NT2/D1 (cell line): ENCODE measurements at regions not wholly inside any gene's neighbourhood (a gene's known extent, or its start where the extent isn't known, plus 50 kb on each side); places are given as distances from the start of the nearest gene placed in this dataset.

Source experiments
- DNase-seq: peaks from one replicate; pipeline ENCODE4 v3.0.0-alpha.2; 2011; ENCODE audit warnings: low read depth, low spot score
- H3K27me3 ChIP-seq: 2 replicates; pipeline ENCODE4 v1.6.0; 2011; ENCODE audit warnings: mild to moderate bottlenecking; ENCODE audit not compliant: insufficient read length, insufficient read depth
- H3K36me3 ChIP-seq: 2 replicates; pipeline ENCODE4 v1.6.1; 2011; ENCODE audit warnings: mild to moderate bottlenecking, low read length, mixed read lengths; ENCODE audit not compliant: insufficient read depth, insufficient read length
- H3K4me1 ChIP-seq: 2 replicates; pipeline ENCODE4 v1.5.1; 2011; ENCODE audit not compliant: insufficient read depth, insufficient read length
- H3K4me3 ChIP-seq: 2 replicates; pipeline ENCODE4 v1.5.1; 2011; ENCODE audit warnings: low read depth; ENCODE audit not compliant: insufficient read length
- H3K9ac ChIP-seq: 2 replicates; pipeline ENCODE4 v1.6.0; 2011; ENCODE audit warnings: low read depth; ENCODE audit not compliant: insufficient read length
- H3K9me3 ChIP-seq: 2 replicates; pipeline ENCODE4 v1.5.1; 2011; ENCODE audit warnings: mild to moderate bottlenecking, low read length; ENCODE audit not compliant: insufficient read depth
- SUZ12 ChIP-seq: IDR thresholded peaks from 2 replicates; pipeline ENCODE4 v1.6.1; 2011; ENCODE audit not compliant: insufficient read length, insufficient read depth; ENCODE audit errors: extremely low read depth
- YY1 ChIP-seq: IDR thresholded peaks from 2 replicates; pipeline ENCODE4 v1.6.1; 2011; ENCODE audit not compliant: insufficient read length, insufficient read depth
- ZNF274 ChIP-seq: IDR thresholded peaks from 2 replicates; pipeline ENCODE4 v1.6.1; 2011; ENCODE audit warnings: mild to moderate bottlenecking, low read depth, low read length

- no peak for TF ChIP-seq ZNF274
- TF ChIP-seq YY1 = no peak
- TF ChIP-seq SUZ12 = no peak
- Histone ChIP-seq H3K4me3 (no peak overlapping the region), H3K9ac (no peak overlapping the region), H3K9me3 (no peaks in the 10 kb centered on the region), H3K27me3 (no peaks in the 10 kb centered on the region), H3K4me1 (no peaks in the 10 kb centered on the region), H3K36me3 (no peaks in the 10 kb centered on the region)
- no peak for DNase-seq
Observed at GRCh38 chrY:13024447-13024846, 119.8 kb downstream of the DDX3Y start.

GRCh38 chrY:13026906-13027305, 122.2 kb downstream of the DDX3Y start:
- Histone ChIP-seq H3K9me3 (no peaks in the 10 kb centered on the region), H3K27me3 (no peaks in the 10 kb centered on the region), H3K36me3 (no peaks in the 10 kb centered on the region), H3K9ac (no peak overlapping the region), H3K4me3 (no peak overlapping the region), H3K4me1 (no peaks in the 10 kb centered on the region)
- TF ChIP-seq ZNF274 (no peak), YY1 (no peak), SUZ12 (no peak)
- no peak for DNase-seq

GRCh38 chrY:13040232-13040631, 135.6 kb downstream of the DDX3Y start:
- H3K9me3 ChIP-seq = no peaks in the 10 kb centered on the region
- H3K36me3 ChIP-seq = no peaks in the 10 kb centered on the region
- no peak overlapping the region for H3K4me3 ChIP-seq
- no peak for DNase-seq
- no peaks in the 10 kb centered on the region for H3K4me1 ChIP-seq
- no peak overlapping the region for H3K9ac ChIP-seq
- H3K27me3 ChIP-seq = no peaks in the 10 kb centered on the region
- no peak for TF ChIP-seq ZNF274
- TF ChIP-seq YY1 = no peak
- TF ChIP-seq SUZ12 = no peak

GRCh38 chrY:13053501-13053900, 148.8 kb downstream of the DDX3Y start:
- Histone ChIP-seq H3K27me3 (no peaks in the 10 kb centered on the region), H3K4me1 (no peaks in the 10 kb centered on the region), H3K9me3 (no peaks in the 10 kb centered on the region), H3K4me3 (no peak overlapping the region), H3K36me3 (no peaks in the 10 kb centered on the region), H3K9ac (no peak overlapping the region)
- TF ChIP-seq ZNF274 (no peak), SUZ12 (no peak), YY1 (no peak)
- no peak for DNase-seq

- Histone ChIP-seq H3K27me3 (no peaks in the 10 kb centered on the region), H3K9ac (no peak overlapping the region), H3K4me1 (no peaks in the 10 kb centered on the region), H3K9me3 (no peaks in the 10 kb centered on the region), H3K4me3 (no peak overlapping the region), H3K36me3 (no peaks in the 10 kb centered on the region)
- DNase-seq = no peak
- no peak for TF ChIP-seq ZNF274
- TF ChIP-seq SUZ12 = no peak
- no peak for TF ChIP-seq YY1
Observed at GRCh38 chrY:13066372-13066771, 161.7 kb downstream of the DDX3Y start.

- Histone ChIP-seq H3K4me1 (no peaks in the 10 kb centered on the region), H3K36me3 (no peaks in the 10 kb centered on the region), H3K27me3 (no peaks in the 10 kb centered on the region), H3K4me3 (no peak overlapping the region), H3K9me3 (no peaks in the 10 kb centered on the region), H3K9ac (no peak overlapping the region)
- no peak for DNase-seq
- no peak for TF ChIP-seq YY1
- TF ChIP-seq SUZ12 = no peak
- TF ChIP-seq ZNF274 = no peak
Observed at GRCh38 chrY:13068696-13069095, 164.0 kb downstream of the DDX3Y start.

- no peak for TF ChIP-seq SUZ12
- H3K36me3 ChIP-seq = no peaks in the 10 kb centered on the region
- no peak overlapping the region for H3K9ac ChIP-seq
- no peaks in the 10 kb centered on the region for H3K9me3 ChIP-seq
- no peaks in the 10 kb centered on the region for H3K4me1 ChIP-seq
- DNase-seq = no peak
- no peaks in the 10 kb centered on the region for H3K27me3 ChIP-seq
- H3K4me3 ChIP-seq = no peak overlapping the region
Observed at GRCh38 chrY:13069111-13069510, 164.4 kb downstream of the DDX3Y start.

GRCh38 chrY:13082748-13083147, 178.1 kb downstream of the DDX3Y start:
- Histone ChIP-seq H3K27me3 (no peaks in the 10 kb centered on the region), H3K9me3 (no peaks in the 10 kb centered on the region), H3K36me3 (no peaks in the 10 kb centered on the region), H3K4me3 (no peak overlapping the region), H3K4me1 (no peaks in the 10 kb centered on the region), H3K9ac (no peak overlapping the region)
- TF ChIP-seq YY1 = no peak
- TF ChIP-seq ZNF274 = no peak
- no peak for TF ChIP-seq SUZ12
- DNase-seq = no peak
